IMR-90 (cell line): ENCODE measurements at regions not wholly inside any gene's neighbourhood (a gene's known extent, or its start where the extent isn't known, plus 50 kb on each side); places are given as distances from the start of the nearest gene placed in this dataset.

Source experiments
- ATAC-seq: fragments of 200-7000 bp; cut with Tn5 transposase; 2 replicates; pipeline ENCODE4 v1.9.1; 2020; ENCODE audit warnings: low read depth, mild to moderate bottlenecking, moderate library complexity
- BruUV-seq: library from RNA; stranded (reverse); fragments of 400-500 nt; replicated peaks from 2 replicates; lab custom pipeline; 2021; lab: Mats Ljungman, UMichigan
- CTCF ChIA-PET: fragments of 300-600 bp; formaldehyde crosslinking; extraction: SDS; loops from one replicate; lab custom pipeline; 2021; ENCODE audit warnings: antibody characterized with exemption; lab: Yijun Ruan, JAX
- POLR2A ChIA-PET: fragments of 300-600 bp; sonication (Branson Sonifier 250); formaldehyde crosslinking; loops from one replicate; lab custom pipeline; 2022; ENCODE audit warnings: antibody characterized with exemption; ENCODE audit not compliant: unreplicated experiment; lab: Charles Lee
- DNase-seq: peaks from one replicate; pipeline ENCODE4 v3.0.0; 2013
- H2AFZ ChIP-seq: replicated peaks from 2 replicates; pipeline ENCODE3; 2013; ENCODE audit warnings: low read length, mild to moderate bottlenecking; ENCODE audit not compliant: poor library complexity
- H2AK5ac ChIP-seq: 2 replicates; pipeline ENCODE4 v1.6.1; 2013; ENCODE audit warnings: low read depth, low read length, inconsistent platforms
- H2AK9ac ChIP-seq: replicated peaks from 2 replicates; pipeline ENCODE3; 2013; ENCODE audit warnings: mild to moderate bottlenecking, low read depth, low read length, moderate library complexity; ENCODE audit not compliant: poor library complexity
- H2BK120ac ChIP-seq: 2 replicates; pipeline ENCODE4 v1.6.1; 2013; ENCODE audit warnings: low read depth, low read length, inconsistent platforms
- H2BK15ac ChIP-seq: 3 replicates; pipeline ENCODE4 v1.6.1; 2013; ENCODE audit warnings: low read depth, low read length, inconsistent platforms
- H2BK20ac ChIP-seq: 2 replicates; pipeline ENCODE4 v1.6.1; 2013; ENCODE audit warnings: low read depth, mild to moderate bottlenecking, inconsistent platforms, low read length, moderate library complexity
- H2BK5ac ChIP-seq: 2 replicates; pipeline ENCODE4 v1.6.1; 2013; ENCODE audit warnings: mild to moderate bottlenecking, low read depth, low read length, inconsistent platforms; ENCODE audit not compliant: poor library complexity, severe bottlenecking
- H3K14ac ChIP-seq: replicated peaks from 2 replicates; pipeline ENCODE4 v1.6.1; 2013; ENCODE audit warnings: low read depth, low read length, inconsistent platforms
- H3K18ac ChIP-seq: 2 replicates; pipeline ENCODE4 v1.6.1; 2013; ENCODE audit warnings: low read depth, low read length, control low read depth
- H3K23ac ChIP-seq: 2 replicates; pipeline ENCODE4 v1.6.1; 2013; ENCODE audit warnings: low read depth, low read length, inconsistent platforms
- H3K27ac ChIP-seq: 2 replicates; pipeline ENCODE4 v1.5.1; 2013; ENCODE audit warnings: mild to moderate bottlenecking, control low read depth, low read length; ENCODE audit not compliant: insufficient read depth
- H3K27me3 ChIP-seq: 2 replicates; pipeline ENCODE4 v1.6.1; 2013; ENCODE audit warnings: low read length; ENCODE audit not compliant: control insufficient read depth, insufficient read depth
- H3K36me3 ChIP-seq: 2 replicates; pipeline ENCODE4 v1.6.1; 2013; ENCODE audit warnings: low read length, mixed read lengths; ENCODE audit not compliant: control insufficient read depth, insufficient read depth
- H3K4ac ChIP-seq: 2 replicates; pipeline ENCODE4 v1.6.1; 2013; ENCODE audit warnings: low read depth, low read length, inconsistent platforms
- H3K4me1 ChIP-seq: 2 replicates; pipeline ENCODE4 v1.6.1; 2013; ENCODE audit warnings: low read length, mixed read lengths; ENCODE audit not compliant: control insufficient read depth, insufficient read depth
- H3K4me2 ChIP-seq: 2 replicates; pipeline ENCODE4 v1.6.1; 2013; ENCODE audit warnings: low read depth, mild to moderate bottlenecking, control low read depth, low read length, moderate library complexity
- H3K4me3 ChIP-seq: 2 replicates; pipeline ENCODE4 v1.5.1; 2013; ENCODE audit warnings: low read depth, mild to moderate bottlenecking, control low read depth, low read length, moderate library complexity; ENCODE audit not compliant: insufficient read depth
- H3K56ac ChIP-seq: 2 replicates; pipeline ENCODE4 v1.6.1; 2013; ENCODE audit warnings: low read length, inconsistent platforms; ENCODE audit not compliant: insufficient read depth; ENCODE audit errors: extremely low read depth
- H3K79me1 ChIP-seq, 2 experiments: 2 replicates each; pipeline ENCODE4 v1.6.1; 2013; ENCODE audit warnings: low read length in 2 of 2, inconsistent platforms in 1 of 2, low read depth in 1 of 2
- H3K9ac ChIP-seq: 2 replicates; pipeline ENCODE4 v1.6.1; 2013; ENCODE audit warnings: low read depth, low read length, control low read depth
- H3K9me1 ChIP-seq: 2 replicates; pipeline ENCODE4 v1.6.1; 2013; ENCODE audit warnings: low read length, inconsistent platforms; ENCODE audit not compliant: insufficient read depth
- H3K9me3 ChIP-seq: 2 replicates; pipeline ENCODE4 v1.6.1; 2013; ENCODE audit warnings: low read length; ENCODE audit not compliant: control insufficient read depth, insufficient read depth
- H4K20me1 ChIP-seq: 2 replicates; pipeline ENCODE4 v1.6.1; 2013; ENCODE audit warnings: low read length, inconsistent platforms; ENCODE audit not compliant: insufficient read depth
- H4K5ac ChIP-seq: 2 replicates; pipeline ENCODE4 v1.6.1; 2013; ENCODE audit warnings: mild to moderate bottlenecking, low read depth, low read length, control low read depth
- H4K8ac ChIP-seq, 2 experiments: 2 replicates each; pipeline ENCODE4 v1.6.1; 2013; ENCODE audit warnings: low read depth in 2 of 2, low read length in 2 of 2, control low read depth in 1 of 2, inconsistent platforms in 1 of 2
- H4K91ac ChIP-seq: 2 replicates; pipeline ENCODE4 v1.6.1; 2013; ENCODE audit warnings: low read depth, low read length, inconsistent platforms; ENCODE audit not compliant: insufficient read depth
- BHLHE40 ChIP-seq: fragments of 150-350 bp; IDR thresholded peaks from 2 replicates; pipeline ENCODE4 v1.6.1; 2016; ENCODE audit warnings: mild to moderate bottlenecking, low read depth, low read length
- CHD1 ChIP-seq: IDR thresholded peaks from 2 replicates; pipeline ENCODE4 v1.6.1; 2012; ENCODE audit warnings: low read depth, low read length, improper control_type of control experiment
- FOS ChIP-seq: fragments of 150-350 bp; IDR thresholded peaks from 2 replicates; pipeline ENCODE4 v1.6.1; 2016; ENCODE audit warnings: low read depth, low read length
- MAFK ChIP-seq: IDR thresholded peaks from 2 replicates; pipeline ENCODE4 v1.6.1; 2012; ENCODE audit warnings: low read depth, low read length, improper control_type of control experiment
- MAZ ChIP-seq: IDR thresholded peaks from 2 replicates; pipeline ENCODE4 v1.6.1; 2012; ENCODE audit warnings: low read depth, mild to moderate bottlenecking, low read length, improper control_type of control experiment, moderate library complexity, borderline replicate concordance
- MXI1 ChIP-seq: IDR thresholded peaks from 2 replicates; pipeline ENCODE4 v1.6.1; 2012; ENCODE audit warnings: low read depth, mild to moderate bottlenecking, low read length, moderate library complexity, borderline replicate concordance
- NFE2L2 ChIP-seq: fragments of 150-350 bp; IDR thresholded peaks from 2 replicates; pipeline ENCODE4 v1.6.1; 2016; ENCODE audit warnings: low read depth, mild to moderate bottlenecking, low read length
- POLR2A ChIP-seq: IDR thresholded peaks from 2 replicates; pipeline ENCODE4 v1.6.1; 2012; ENCODE audit warnings: mild to moderate bottlenecking, low read depth, low read length
- RCOR1 ChIP-seq: IDR thresholded peaks from 2 replicates; pipeline ENCODE4 v1.6.1; 2012; ENCODE audit warnings: mild to moderate bottlenecking, low read length, improper control_type of control experiment; ENCODE audit not compliant: insufficient replicate concordance
- RFX5 ChIP-seq: IDR thresholded peaks from 2 replicates; pipeline ENCODE4 v1.8.0; 2012; ENCODE audit warnings: low read depth, mild to moderate bottlenecking, low read length, moderate library complexity
- SMC3 ChIP-seq: fragments of 150-350 bp; IDR thresholded peaks from 2 replicates; pipeline ENCODE4 v1.6.1; 2016; ENCODE audit warnings: low read depth, mild to moderate bottlenecking, antibody characterized with exemption, low read length, moderate library complexity
- dilution Hi-C: fragments of 300-500 bp; cut with HindIII; formaldehyde crosslinking; loops from one replicate; pipeline ENCODE4 v1.14.3; 2018; ENCODE audit warnings: low sequenced_read_pairs; ENCODE audit not compliant: unreplicated experiment
- in situ Hi-C: fragments of 300-500 bp; cut with MboI; formaldehyde crosslinking; loops from 3 replicates; pipeline ENCODE4 v1.14.3; 2019; ENCODE audit warnings: low sequenced_read_pairs, inconsistent platforms, mixed read lengths
- intact Hi-C: fragments of 100-400 bp; cut with micrococcal nuclease; formaldehyde crosslinking; loops from 2 replicates; pipeline ENCODE4 v1.10.0; 2022
- TF ChIP-seq, protein P1 (sequence below): fragments of 150-350 bp; IDR thresholded peaks from 2 replicates; pipeline ENCODE4 v1.6.1; 2017; ENCODE audit warnings: mild to moderate bottlenecking, antibody characterized with exemption, low read length, low read depth
- TF ChIP-seq, protein P2 (sequence below): fragments of 150-350 bp; IDR thresholded peaks from 2 replicates; pipeline ENCODE4 v1.6.1; 2016; ENCODE audit warnings: low read depth, mild to moderate bottlenecking, low read length, moderate library complexity, borderline replicate concordance
- TF ChIP-seq, protein P3 (sequence below): conservative IDR thresholded peaks from 2 replicates; pipeline ENCODE4 v1.5.1; 2012; ENCODE audit warnings: mild to moderate bottlenecking, low read depth, low read length, improper control_type of control experiment

DNA sequence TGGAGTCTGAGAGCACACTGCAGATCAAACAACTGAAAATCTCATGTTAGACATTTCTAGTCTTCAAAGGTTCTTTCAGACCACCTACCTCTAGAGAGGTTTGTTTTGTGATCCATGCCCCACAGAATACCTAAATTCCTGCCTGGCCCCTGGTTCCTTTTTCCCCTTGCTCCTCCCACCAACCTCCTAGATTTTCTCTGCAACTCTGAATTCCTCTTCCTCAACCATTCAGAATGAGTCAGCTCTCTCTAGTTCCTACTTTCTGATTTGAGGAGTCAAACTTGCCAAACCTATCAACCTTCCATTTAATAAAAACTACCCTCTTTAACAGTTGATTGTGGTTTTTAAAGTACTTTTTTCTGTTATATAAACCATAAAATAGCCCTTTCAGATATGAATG is 83.2 kb upstream of the ZNF462 start:
- intact Hi-C loops, result no loop called here
- Histone ChIP-seq H2AK9ac (no peak overlapping the region), H2BK120ac (no peak overlapping the region), H2BK5ac (no peak overlapping the region), H3K4me1 (no peaks in the 10 kb centered on the region), H4K8ac (no peak overlapping the region), H3K56ac (no peak overlapping the region), H3K18ac (no peak overlapping the region), H3K27me3 (no peaks in the 10 kb centered on the region), H3K14ac (no peak overlapping the region), H3K4ac (no peak overlapping the region), H3K23ac (no peak overlapping the region), H3K9ac (no peak overlapping the region), H2AFZ (no peak overlapping the region), H3K4me2 (no peak overlapping the region), H3K9me3 (no peaks in the 10 kb centered on the region), H3K4me3 (no peak overlapping the region), H3K36me3 (no peaks in the 10 kb centered on the region), H3K9me1 (no peaks in the 10 kb centered on the region), H3K79me1 (no peaks in the 10 kb centered on the region), H3K27ac (no peak overlapping the region), H4K91ac (no peak overlapping the region), H2AK5ac (no peak overlapping the region), H4K20me1 (no peaks in the 10 kb centered on the region), H4K5ac (no peak overlapping the region), H2BK20ac (no peak overlapping the region), H2BK15ac (no peak overlapping the region)
- in situ Hi-C loops, result no loop called here
- no TSS peak for BruUV-seq
- ChIA-PET POLR2A (no interaction called here), CTCF (no interaction called here)
- TF ChIP-seq NFE2L2 (no peak), SMC3 (no peak), RCOR1 (no peak), CHD1 (no peak), MAZ (no peak), POLR2A (no peak), RFX5 (no peak), FOS (no peak), BHLHE40 (no peak), MAFK (no peak), MXI1 (no peak)
- TF ChIP-seq, protein P1, sequence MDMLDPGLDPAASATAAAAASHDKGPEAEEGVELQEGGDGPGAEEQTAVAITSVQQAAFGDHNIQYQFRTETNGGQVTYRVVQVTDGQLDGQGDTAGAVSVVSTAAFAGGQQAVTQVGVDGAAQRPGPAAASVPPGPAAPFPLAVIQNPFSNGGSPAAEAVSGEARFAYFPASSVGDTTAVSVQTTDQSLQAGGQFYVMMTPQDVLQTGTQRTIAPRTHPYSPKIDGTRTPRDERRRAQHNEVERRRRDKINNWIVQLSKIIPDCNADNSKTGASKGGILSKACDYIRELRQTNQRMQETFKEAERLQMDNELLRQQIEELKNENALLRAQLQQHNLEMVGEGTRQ, result no peak
- TF ChIP-seq, protein P2, sequence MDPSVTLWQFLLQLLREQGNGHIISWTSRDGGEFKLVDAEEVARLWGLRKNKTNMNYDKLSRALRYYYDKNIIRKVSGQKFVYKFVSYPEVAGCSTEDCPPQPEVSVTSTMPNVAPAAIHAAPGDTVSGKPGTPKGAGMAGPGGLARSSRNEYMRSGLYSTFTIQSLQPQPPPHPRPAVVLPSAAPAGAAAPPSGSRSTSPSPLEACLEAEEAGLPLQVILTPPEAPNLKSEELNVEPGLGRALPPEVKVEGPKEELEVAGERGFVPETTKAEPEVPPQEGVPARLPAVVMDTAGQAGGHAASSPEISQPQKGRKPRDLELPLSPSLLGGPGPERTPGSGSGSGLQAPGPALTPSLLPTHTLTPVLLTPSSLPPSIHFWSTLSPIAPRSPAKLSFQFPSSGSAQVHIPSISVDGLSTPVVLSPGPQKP, result no peak
- TF ChIP-seq, protein P3, sequence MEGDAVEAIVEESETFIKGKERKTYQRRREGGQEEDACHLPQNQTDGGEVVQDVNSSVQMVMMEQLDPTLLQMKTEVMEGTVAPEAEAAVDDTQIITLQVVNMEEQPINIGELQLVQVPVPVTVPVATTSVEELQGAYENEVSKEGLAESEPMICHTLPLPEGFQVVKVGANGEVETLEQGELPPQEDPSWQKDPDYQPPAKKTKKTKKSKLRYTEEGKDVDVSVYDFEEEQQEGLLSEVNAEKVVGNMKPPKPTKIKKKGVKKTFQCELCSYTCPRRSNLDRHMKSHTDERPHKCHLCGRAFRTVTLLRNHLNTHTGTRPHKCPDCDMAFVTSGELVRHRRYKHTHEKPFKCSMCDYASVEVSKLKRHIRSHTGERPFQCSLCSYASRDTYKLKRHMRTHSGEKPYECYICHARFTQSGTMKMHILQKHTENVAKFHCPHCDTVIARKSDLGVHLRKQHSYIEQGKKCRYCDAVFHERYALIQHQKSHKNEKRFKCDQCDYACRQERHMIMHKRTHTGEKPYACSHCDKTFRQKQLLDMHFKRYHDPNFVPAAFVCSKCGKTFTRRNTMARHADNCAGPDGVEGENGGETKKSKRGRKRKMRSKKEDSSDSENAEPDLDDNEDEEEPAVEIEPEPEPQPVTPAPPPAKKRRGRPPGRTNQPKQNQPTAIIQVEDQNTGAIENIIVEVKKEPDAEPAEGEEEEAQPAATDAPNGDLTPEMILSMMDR, result no peak
- no peak for ATAC-seq
- dilution Hi-C loops, result no loop called here
- DNase-seq, result no peak
